ENCODE measurements at regions not wholly inside any gene's neighbourhood (a gene's known extent, or its start where the extent isn't known, plus 50 kb on each side); places are given as distances from the start of the nearest gene placed in this dataset.
A peak's percentile ranks its signal among the peaks of the same experiment; 100 is the strongest.

DNA sequence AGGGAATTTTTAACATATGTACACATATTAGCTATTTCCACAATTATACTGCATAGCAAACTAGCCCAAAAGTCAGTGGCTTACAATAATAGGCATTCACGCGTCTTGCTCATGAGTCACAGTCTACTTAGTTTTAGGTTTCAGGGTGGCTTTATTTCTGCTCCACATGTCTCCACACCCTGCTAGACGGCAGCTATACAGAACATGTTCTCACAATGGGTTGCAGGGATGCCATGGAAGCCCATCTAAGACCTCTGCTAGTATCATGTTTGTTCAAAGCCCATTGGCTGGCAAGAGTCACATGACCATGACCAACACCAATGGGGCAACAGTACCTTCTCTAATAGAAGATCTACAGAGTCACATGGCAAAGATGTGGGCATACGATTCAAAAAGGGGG lies 96.3 kb upstream of the NEBL start:
- H3K36me3 ChIP-seq (ENCODE audit: control insufficient read depth, insufficient read depth, low read length): no peaks in the 10 kb centered on the region
- H3K27me3 ChIP-seq (ENCODE audit: control insufficient read depth, insufficient read depth, low read length, poor library complexity, severe bottlenecking): no peaks in the 10 kb centered on the region
- no peak overlapping the region for H3K9ac ChIP-seq (ENCODE audit: extremely low read depth, low read length, poor library complexity, severe bottlenecking)
- peaks cover 45% of the 10 kb centered on the region for H3K4me1 Mint-ChIP-seq
- H3K27me3 Mint-ChIP-seq (ENCODE audit: insufficient read depth): no peaks in the 10 kb centered on the region
- no peak overlapping the region for H3K27ac ChIP-seq (ENCODE audit: low read depth, low read length)
- TF ChIP-seq, protein P1, sequence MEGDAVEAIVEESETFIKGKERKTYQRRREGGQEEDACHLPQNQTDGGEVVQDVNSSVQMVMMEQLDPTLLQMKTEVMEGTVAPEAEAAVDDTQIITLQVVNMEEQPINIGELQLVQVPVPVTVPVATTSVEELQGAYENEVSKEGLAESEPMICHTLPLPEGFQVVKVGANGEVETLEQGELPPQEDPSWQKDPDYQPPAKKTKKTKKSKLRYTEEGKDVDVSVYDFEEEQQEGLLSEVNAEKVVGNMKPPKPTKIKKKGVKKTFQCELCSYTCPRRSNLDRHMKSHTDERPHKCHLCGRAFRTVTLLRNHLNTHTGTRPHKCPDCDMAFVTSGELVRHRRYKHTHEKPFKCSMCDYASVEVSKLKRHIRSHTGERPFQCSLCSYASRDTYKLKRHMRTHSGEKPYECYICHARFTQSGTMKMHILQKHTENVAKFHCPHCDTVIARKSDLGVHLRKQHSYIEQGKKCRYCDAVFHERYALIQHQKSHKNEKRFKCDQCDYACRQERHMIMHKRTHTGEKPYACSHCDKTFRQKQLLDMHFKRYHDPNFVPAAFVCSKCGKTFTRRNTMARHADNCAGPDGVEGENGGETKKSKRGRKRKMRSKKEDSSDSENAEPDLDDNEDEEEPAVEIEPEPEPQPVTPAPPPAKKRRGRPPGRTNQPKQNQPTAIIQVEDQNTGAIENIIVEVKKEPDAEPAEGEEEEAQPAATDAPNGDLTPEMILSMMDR (conservative IDR thresholded peaks at IDR 0.05): no peak
- H3K36me3 Mint-ChIP-seq (ENCODE audit: low read depth): peaks cover 7% of the 10 kb centered on the region
- WGBS, 2 experiments (ENCODE audit: insufficient coverage in 1 of 2, insufficient read length in 1 of 2): 95 to 96% methylated on average over 3 to 4 of the region's 4 CpGs
- H3K27ac Mint-ChIP-seq: no peak overlapping the region
- H3K4me1 ChIP-seq (ENCODE audit: control insufficient read depth, insufficient read depth, low read length): peaks cover 23% of the 10 kb centered on the region
- H3K9me3 ChIP-seq (ENCODE audit: control insufficient read depth, low read length): no peaks in the 10 kb centered on the region
- peak overlapping the region; percentile 30 for H3K4me3 ChIP-seq (ENCODE audit: low read length)
- no peak for DNase-seq
- H3K4me3 Mint-ChIP-seq: no peak overlapping the region
- H3K9me3 Mint-ChIP-seq: peaks cover 5% of the 10 kb centered on the region

DNA sequence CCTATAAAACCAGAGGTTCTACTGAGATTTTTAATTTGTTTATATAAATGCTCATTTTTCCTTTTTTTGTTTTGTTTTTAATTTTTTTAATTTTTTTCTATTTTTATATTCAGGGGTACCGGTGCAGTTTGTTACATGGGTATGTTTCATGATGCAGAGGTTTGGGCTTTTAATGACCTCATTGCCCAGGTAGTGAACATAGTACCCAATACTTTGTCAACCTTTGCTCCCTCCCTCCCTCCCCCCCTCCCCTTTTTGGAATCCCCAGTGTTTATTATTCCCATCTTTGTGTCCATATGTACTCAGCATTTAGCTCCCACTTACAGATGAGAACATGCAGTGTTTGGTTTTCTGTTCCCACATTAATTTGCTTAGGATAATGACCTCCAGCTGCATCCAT lies 94.4 kb upstream of the NEBL start:
- H3K4me1 ChIP-seq (ENCODE audit: control insufficient read depth, insufficient read depth, low read length): peaks cover 19% of the 10 kb centered on the region
- Mint-ChIP-seq H3K36me3 (ENCODE audit: low read depth) (peaks cover 7% of the 10 kb centered on the region), H3K9me3 (peaks cover 5% of the 10 kb centered on the region), H3K27me3 (ENCODE audit: insufficient read depth) (no peaks in the 10 kb centered on the region), H3K4me1 (peaks cover 34% of the 10 kb centered on the region), H3K27ac (no peak overlapping the region), H3K4me3 (no peak overlapping the region)
- TF ChIP-seq, protein P1 (conservative IDR thresholded peaks at IDR 0.05): no peak
- H3K4me3 ChIP-seq (ENCODE audit: low read length): no peak overlapping the region
- no peak overlapping the region for H3K27ac ChIP-seq (ENCODE audit: low read depth, low read length)
- H3K27me3 ChIP-seq (ENCODE audit: control insufficient read depth, insufficient read depth, low read length, poor library complexity, severe bottlenecking): no peaks in the 10 kb centered on the region
- 100% methylated on average over 1 of the region's 1 CpG; no CpG with 5 or more reads in 1 of the 2 experiments for WGBS, 2 experiments (ENCODE audit: insufficient coverage in 1 of 2, insufficient read length in 1 of 2)
- H3K9me3 ChIP-seq (ENCODE audit: control insufficient read depth, low read length): no peaks in the 10 kb centered on the region
- no peak for DNase-seq
- H3K9ac ChIP-seq (ENCODE audit: extremely low read depth, low read length, poor library complexity, severe bottlenecking): no peak overlapping the region
- H3K36me3 ChIP-seq (ENCODE audit: control insufficient read depth, insufficient read depth, low read length): no peaks in the 10 kb centered on the region

DNA sequence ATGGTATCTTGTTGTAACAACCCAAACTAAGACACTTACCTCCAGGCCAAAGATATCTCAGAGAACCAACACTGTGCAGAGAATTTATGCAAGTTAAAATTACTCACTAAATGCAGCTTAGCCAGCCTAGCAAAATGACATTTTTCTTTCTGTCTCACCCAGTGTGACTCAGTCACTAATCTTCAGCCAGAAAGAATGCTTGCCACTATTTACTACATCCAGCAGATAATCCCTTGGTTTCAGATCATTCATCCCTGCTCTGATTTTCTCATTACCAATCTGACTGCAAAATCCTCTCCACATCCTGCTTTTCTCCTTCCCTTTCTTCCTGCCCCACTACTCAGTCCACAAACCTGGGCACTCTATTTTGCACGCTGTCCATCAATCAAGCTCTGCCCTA lies 93.5 kb upstream of the NEBL start:
- TF ChIP-seq, protein P1 (conservative IDR thresholded peaks at IDR 0.05): no peak
- DNase-seq: no peak
- no peaks in the 10 kb centered on the region for H3K27me3 ChIP-seq (ENCODE audit: control insufficient read depth, insufficient read depth, low read length, poor library complexity, severe bottlenecking)
- no peaks in the 10 kb centered on the region for H3K36me3 ChIP-seq (ENCODE audit: control insufficient read depth, insufficient read depth, low read length)
- peaks cover 11% of the 10 kb centered on the region for H3K4me1 ChIP-seq (ENCODE audit: control insufficient read depth, insufficient read depth, low read length)
- Mint-ChIP-seq H3K4me1 (peaks cover 25% of the 10 kb centered on the region), H3K9me3 (peaks cover 5% of the 10 kb centered on the region), H3K4me3 (no peak overlapping the region), H3K27me3 (ENCODE audit: insufficient read depth) (no peaks in the 10 kb centered on the region), H3K36me3 (ENCODE audit: low read depth) (peaks cover 7% of the 10 kb centered on the region), H3K27ac (peak overlapping the region; percentile 9)
- H3K9ac ChIP-seq (ENCODE audit: extremely low read depth, low read length, poor library complexity, severe bottlenecking): no peak overlapping the region
- H3K27ac ChIP-seq (ENCODE audit: low read depth, low read length): no peak overlapping the region
- no peaks in the 10 kb centered on the region for H3K9me3 ChIP-seq (ENCODE audit: control insufficient read depth, low read length)
- 83 to 95% methylated on average over 1 of the region's 1 CpG for WGBS, 2 experiments (ENCODE audit: insufficient coverage in 1 of 2, insufficient read length in 1 of 2)
- H3K4me3 ChIP-seq (ENCODE audit: low read length): peak overlapping the region; percentile 54

All from endodermal cell (in vitro differentiated cells).